IMR-90 (cell line): ENCODE measurements at regions not wholly inside any gene's neighbourhood (a gene's known extent, or its start where the extent isn't known, plus 50 kb on each side); places are given as distances from the start of the nearest gene placed in this dataset.

Source experiments
- ATAC-seq: fragments of 200-7000 bp; cut with Tn5 transposase; 2 replicates; pipeline ENCODE4 v1.9.1; 2020; ENCODE audit warnings: low read depth, mild to moderate bottlenecking, moderate library complexity
- BruUV-seq: library from RNA; stranded (reverse); fragments of 400-500 nt; replicated peaks from 2 replicates; lab custom pipeline; 2021; lab: Mats Ljungman, UMichigan
- CTCF ChIA-PET: fragments of 300-600 bp; formaldehyde crosslinking; extraction: SDS; loops from one replicate; lab custom pipeline; 2021; ENCODE audit warnings: antibody characterized with exemption; lab: Yijun Ruan, JAX
- POLR2A ChIA-PET: fragments of 300-600 bp; sonication (Branson Sonifier 250); formaldehyde crosslinking; loops from one replicate; lab custom pipeline; 2022; ENCODE audit warnings: antibody characterized with exemption; ENCODE audit not compliant: unreplicated experiment; lab: Charles Lee
- DNase-seq: peaks from one replicate; pipeline ENCODE4 v3.0.0; 2013
- H2AFZ ChIP-seq: replicated peaks from 2 replicates; pipeline ENCODE3; 2013; ENCODE audit warnings: low read length, mild to moderate bottlenecking; ENCODE audit not compliant: poor library complexity
- H2AK5ac ChIP-seq: 2 replicates; pipeline ENCODE4 v1.6.1; 2013; ENCODE audit warnings: low read depth, low read length, inconsistent platforms
- H2AK9ac ChIP-seq: replicated peaks from 2 replicates; pipeline ENCODE3; 2013; ENCODE audit warnings: mild to moderate bottlenecking, low read depth, low read length, moderate library complexity; ENCODE audit not compliant: poor library complexity
- H2BK120ac ChIP-seq: 2 replicates; pipeline ENCODE4 v1.6.1; 2013; ENCODE audit warnings: low read depth, low read length, inconsistent platforms
- H2BK15ac ChIP-seq: 3 replicates; pipeline ENCODE4 v1.6.1; 2013; ENCODE audit warnings: low read depth, low read length, inconsistent platforms
- H2BK20ac ChIP-seq: 2 replicates; pipeline ENCODE4 v1.6.1; 2013; ENCODE audit warnings: low read depth, mild to moderate bottlenecking, inconsistent platforms, low read length, moderate library complexity
- H2BK5ac ChIP-seq: 2 replicates; pipeline ENCODE4 v1.6.1; 2013; ENCODE audit warnings: mild to moderate bottlenecking, low read depth, low read length, inconsistent platforms; ENCODE audit not compliant: poor library complexity, severe bottlenecking
- H3K14ac ChIP-seq: replicated peaks from 2 replicates; pipeline ENCODE4 v1.6.1; 2013; ENCODE audit warnings: low read depth, low read length, inconsistent platforms
- H3K18ac ChIP-seq: 2 replicates; pipeline ENCODE4 v1.6.1; 2013; ENCODE audit warnings: low read depth, low read length, control low read depth
- H3K23ac ChIP-seq: 2 replicates; pipeline ENCODE4 v1.6.1; 2013; ENCODE audit warnings: low read depth, low read length, inconsistent platforms
- H3K27ac ChIP-seq: 2 replicates; pipeline ENCODE4 v1.5.1; 2013; ENCODE audit warnings: mild to moderate bottlenecking, control low read depth, low read length; ENCODE audit not compliant: insufficient read depth
- H3K27me3 ChIP-seq: 2 replicates; pipeline ENCODE4 v1.6.1; 2013; ENCODE audit warnings: low read length; ENCODE audit not compliant: control insufficient read depth, insufficient read depth
- H3K36me3 ChIP-seq: 2 replicates; pipeline ENCODE4 v1.6.1; 2013; ENCODE audit warnings: low read length, mixed read lengths; ENCODE audit not compliant: control insufficient read depth, insufficient read depth
- H3K4ac ChIP-seq: 2 replicates; pipeline ENCODE4 v1.6.1; 2013; ENCODE audit warnings: low read depth, low read length, inconsistent platforms
- H3K4me1 ChIP-seq: 2 replicates; pipeline ENCODE4 v1.6.1; 2013; ENCODE audit warnings: low read length, mixed read lengths; ENCODE audit not compliant: control insufficient read depth, insufficient read depth
- H3K4me2 ChIP-seq: 2 replicates; pipeline ENCODE4 v1.6.1; 2013; ENCODE audit warnings: low read depth, mild to moderate bottlenecking, control low read depth, low read length, moderate library complexity
- H3K4me3 ChIP-seq: 2 replicates; pipeline ENCODE4 v1.5.1; 2013; ENCODE audit warnings: low read depth, mild to moderate bottlenecking, control low read depth, low read length, moderate library complexity; ENCODE audit not compliant: insufficient read depth
- H3K56ac ChIP-seq: 2 replicates; pipeline ENCODE4 v1.6.1; 2013; ENCODE audit warnings: low read length, inconsistent platforms; ENCODE audit not compliant: insufficient read depth; ENCODE audit errors: extremely low read depth
- H3K79me1 ChIP-seq, 2 experiments: 2 replicates each; pipeline ENCODE4 v1.6.1; 2013; ENCODE audit warnings: low read length in 2 of 2, inconsistent platforms in 1 of 2, low read depth in 1 of 2
- H3K9ac ChIP-seq: 2 replicates; pipeline ENCODE4 v1.6.1; 2013; ENCODE audit warnings: low read depth, low read length, control low read depth
- H3K9me1 ChIP-seq: 2 replicates; pipeline ENCODE4 v1.6.1; 2013; ENCODE audit warnings: low read length, inconsistent platforms; ENCODE audit not compliant: insufficient read depth
- H3K9me3 ChIP-seq: 2 replicates; pipeline ENCODE4 v1.6.1; 2013; ENCODE audit warnings: low read length; ENCODE audit not compliant: control insufficient read depth, insufficient read depth
- H4K20me1 ChIP-seq: 2 replicates; pipeline ENCODE4 v1.6.1; 2013; ENCODE audit warnings: low read length, inconsistent platforms; ENCODE audit not compliant: insufficient read depth
- H4K5ac ChIP-seq: 2 replicates; pipeline ENCODE4 v1.6.1; 2013; ENCODE audit warnings: mild to moderate bottlenecking, low read depth, low read length, control low read depth
- H4K8ac ChIP-seq, 2 experiments: 2 replicates each; pipeline ENCODE4 v1.6.1; 2013; ENCODE audit warnings: low read depth in 2 of 2, low read length in 2 of 2, control low read depth in 1 of 2, inconsistent platforms in 1 of 2
- H4K91ac ChIP-seq: 2 replicates; pipeline ENCODE4 v1.6.1; 2013; ENCODE audit warnings: low read depth, low read length, inconsistent platforms; ENCODE audit not compliant: insufficient read depth
- BHLHE40 ChIP-seq: fragments of 150-350 bp; IDR thresholded peaks from 2 replicates; pipeline ENCODE4 v1.6.1; 2016; ENCODE audit warnings: mild to moderate bottlenecking, low read depth, low read length
- CEBPB ChIP-seq: IDR thresholded peaks from 2 replicates; pipeline ENCODE4 v1.6.1; 2012; ENCODE audit warnings: low read depth, low read length, improper control_type of control experiment
- MAFK ChIP-seq: IDR thresholded peaks from 2 replicates; pipeline ENCODE4 v1.6.1; 2012; ENCODE audit warnings: low read depth, low read length, improper control_type of control experiment
- MAZ ChIP-seq: IDR thresholded peaks from 2 replicates; pipeline ENCODE4 v1.6.1; 2012; ENCODE audit warnings: low read depth, mild to moderate bottlenecking, low read length, improper control_type of control experiment, moderate library complexity, borderline replicate concordance
- NFE2L2 ChIP-seq: fragments of 150-350 bp; IDR thresholded peaks from 2 replicates; pipeline ENCODE4 v1.6.1; 2016; ENCODE audit warnings: low read depth, mild to moderate bottlenecking, low read length
- POLR2A ChIP-seq: IDR thresholded peaks from 2 replicates; pipeline ENCODE4 v1.6.1; 2012; ENCODE audit warnings: mild to moderate bottlenecking, low read depth, low read length
- RAD21 ChIP-seq: IDR thresholded peaks from 2 replicates; pipeline ENCODE4 v1.6.1; 2012; ENCODE audit warnings: low read length, improper control_type of control experiment
- RFX5 ChIP-seq: IDR thresholded peaks from 2 replicates; pipeline ENCODE4 v1.8.0; 2012; ENCODE audit warnings: low read depth, mild to moderate bottlenecking, low read length, moderate library complexity
- WGBS, 2 experiments: methylation state at CpG; one replicate each; pipeline versions ENCODE4 v1.1.5 to v1.1.7; 2013; ENCODE audit warnings: missing lambda C conversion rate in 2 of 2; ENCODE audit not compliant: insufficient read length in 1 of 2; ENCODE audit errors: extremely low coverage in 2 of 2; 5-methylcytosine and 5-hydroxymethylcytosine counted together
- dilution Hi-C: fragments of 300-500 bp; cut with HindIII; formaldehyde crosslinking; loops from one replicate; pipeline ENCODE4 v1.14.3; 2018; ENCODE audit warnings: low sequenced_read_pairs; ENCODE audit not compliant: unreplicated experiment
- in situ Hi-C: fragments of 300-500 bp; cut with MboI; formaldehyde crosslinking; loops from 3 replicates; pipeline ENCODE4 v1.14.3; 2019; ENCODE audit warnings: low sequenced_read_pairs, inconsistent platforms, mixed read lengths
- intact Hi-C: fragments of 100-400 bp; cut with micrococcal nuclease; formaldehyde crosslinking; loops from 2 replicates; pipeline ENCODE4 v1.10.0; 2022
- TF ChIP-seq, protein P1 (sequence below): fragments of 150-350 bp; IDR thresholded peaks from 2 replicates; pipeline ENCODE4 v1.6.1; 2016; ENCODE audit warnings: low read depth, mild to moderate bottlenecking, low read length, moderate library complexity, borderline replicate concordance

- Histone ChIP-seq H3K79me1 (no peaks in the 10 kb centered on the region), H3K9ac (no peak overlapping the region), H4K91ac (no peak overlapping the region), H2BK20ac (no peak overlapping the region), H3K4me2 (no peak overlapping the region), H4K20me1 (no peaks in the 10 kb centered on the region), H3K9me3 (peaks cover 13% of the 10 kb centered on the region), H4K5ac (no peak overlapping the region), H2AFZ (no peak overlapping the region), H3K4ac (no peak overlapping the region), H2AK5ac (no peak overlapping the region), H3K18ac (no peak overlapping the region), H2BK5ac (no peak overlapping the region), H2AK9ac (no peak overlapping the region), H3K4me3 (no peak overlapping the region), H3K23ac (no peak overlapping the region), H3K56ac (no peak overlapping the region), H3K14ac (no peak overlapping the region), H2BK15ac (no peak overlapping the region), H3K36me3 (no peaks in the 10 kb centered on the region), H3K27ac (no peak overlapping the region), H2BK120ac (no peak overlapping the region), H3K9me1 (no peaks in the 10 kb centered on the region), H4K8ac (no peak overlapping the region), H3K27me3 (no peaks in the 10 kb centered on the region), H3K4me1 (no peaks in the 10 kb centered on the region)
- DNase-seq (no peak), ATAC-seq (no peak)
- dilution Hi-C loops = no loop called here
- no CpG with 5 or more reads among the region's 1 CpG for whole genome bisulfite sequencing, 2 experiments
- in situ Hi-C loops = no loop called here
- no TSS peak for BruUV-seq
- intact Hi-C loops = no loop called here
- CTCF ChIA-PET = interaction anchor here (0.6 kb wide), 1 partner anchor 171 kb away, joined by 3 read pairs; no protein-coding TSS in a partner anchor
- no peak for TF ChIP-seq CEBPB
- no peak for TF ChIP-seq NFE2L2
- no peak for TF ChIP-seq RFX5
- no peak for TF ChIP-seq BHLHE40
- no peak for TF ChIP-seq RAD21
- no peak for TF ChIP-seq MAFK
- TF ChIP-seq POLR2A = no peak
- TF ChIP-seq MAZ = no peak
- TF ChIP-seq, protein P1, sequence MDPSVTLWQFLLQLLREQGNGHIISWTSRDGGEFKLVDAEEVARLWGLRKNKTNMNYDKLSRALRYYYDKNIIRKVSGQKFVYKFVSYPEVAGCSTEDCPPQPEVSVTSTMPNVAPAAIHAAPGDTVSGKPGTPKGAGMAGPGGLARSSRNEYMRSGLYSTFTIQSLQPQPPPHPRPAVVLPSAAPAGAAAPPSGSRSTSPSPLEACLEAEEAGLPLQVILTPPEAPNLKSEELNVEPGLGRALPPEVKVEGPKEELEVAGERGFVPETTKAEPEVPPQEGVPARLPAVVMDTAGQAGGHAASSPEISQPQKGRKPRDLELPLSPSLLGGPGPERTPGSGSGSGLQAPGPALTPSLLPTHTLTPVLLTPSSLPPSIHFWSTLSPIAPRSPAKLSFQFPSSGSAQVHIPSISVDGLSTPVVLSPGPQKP = no peak
- POLR2A ChIA-PET = no interaction called here
Observed at GRCh38 chr12:72937486-72937885, 665.3 kb downstream of the TRHDE start.
